Adrenal gland (tissue), 9 donors: ENCODE measurements at regions not wholly inside any gene's neighbourhood (a gene's known extent, or its start where the extent isn't known, plus 50 kb on each side); places are given as distances from the start of the nearest gene placed in this dataset.

Source experiments
- DNase-seq, 7 donors: peaks; one replicate each; pipeline ENCODE4 v3.0.0-alpha.2; 2019 to 2020
- H3K27ac ChIP-seq, 5 donors: fragments of 200-600 bp; sonication (generic) in 4 of 5; 1 replicate in 3 of 5; 2 replicates in 2 of 5; pipeline versions ENCODE4 v1.5.1 to v1.8.0; 2016 to 2020; ENCODE audit warnings: mild to moderate bottlenecking in 1 of 5
- H3K27me3 ChIP-seq: fragments of 200-600 bp; 2 replicates; pipeline ENCODE4 v1.8.0; 2021
- H3K36me3 ChIP-seq, 2 donors: fragments of 200-600 bp; replicated peaks in 1 of 2; 1 replicate in 1 of 2; 2 replicates in 1 of 2; pipeline versions ENCODE4 v1.5.1 to v1.8.0; 2018 to 2022
- H3K4me1 ChIP-seq, 2 donors: fragments of 200-600 bp; replicated peaks in 1 of 2; 1 replicate in 1 of 2; 2 replicates in 1 of 2; pipeline versions ENCODE4 v1.5.1 to v1.8.0; 2018 to 2021
- H3K4me3 ChIP-seq, 4 donors: fragments of 200-600 bp; sonication (generic) in 3 of 4; one replicate each; pipeline ENCODE4 v1.5.1; 2016 to 2018
- H3K9me3 ChIP-seq, 3 donors: fragments of 200-600 bp; sonication (generic) in 1 of 3; replicated peaks in 1 of 3; 1 replicate in 2 of 3; 2 replicates in 1 of 3; pipeline versions ENCODE4 v1.5.1 to v1.8.0; 2016 to 2021
- POLR2A ChIP-seq, 2 donors: fragments of 450-650 bp; IDR thresholded peaks; one replicate each; pipeline ENCODE4 v1.6.1; 2017; ENCODE audit warnings: antibody characterized with exemption in 2 of 2, mild to moderate bottlenecking in 2 of 2, moderate library complexity in 1 of 2
- WGBS, 4 donors: extraction: QIAGEN DNeasy Blood & Tissue Kit in 2 of 4; methylation state at CpG; one replicate each; pipeline versions ENCODE4 v1.1.5 to v1.1.7; 2013 to 2017; 5-methylcytosine and 5-hydroxymethylcytosine counted together
- intact Hi-C, 2 donors: fragments of 100-400 bp; cut with DNase I; formaldehyde crosslinking; loops; one replicate each; pipeline versions ENCODE4 v1.14.1 to v1.15.0; 2022 to 2023
- TF ChIP-seq, protein P1 (sequence below), 6 experiments: fragments of 450-650 bp in 4 of 6; fragments of 200-600 bp in 2 of 6; sonication (generic) in 1 of 6; IDR thresholded peaks; 1 replicate in 5 of 6; 2 replicates in 1 of 6; pipeline versions ENCODE4 v1.5.1 to v1.8.0; 2016 to 2021; ENCODE audit warnings: antibody characterized with exemption in 6 of 6, mild to moderate bottlenecking in 2 of 6, moderate library complexity in 1 of 6
- donor health status: healthy with polysubstance abuse.
- donor health status: Bipolar disorder and iron deficiency.
- donor health status: DM: yes; HTN: yes; CAD: no.
- donor health status: DM: no; HTN: no; CAD: no.
- donor health status: DM: no; HTN: no; CAD: no.

DNA sequence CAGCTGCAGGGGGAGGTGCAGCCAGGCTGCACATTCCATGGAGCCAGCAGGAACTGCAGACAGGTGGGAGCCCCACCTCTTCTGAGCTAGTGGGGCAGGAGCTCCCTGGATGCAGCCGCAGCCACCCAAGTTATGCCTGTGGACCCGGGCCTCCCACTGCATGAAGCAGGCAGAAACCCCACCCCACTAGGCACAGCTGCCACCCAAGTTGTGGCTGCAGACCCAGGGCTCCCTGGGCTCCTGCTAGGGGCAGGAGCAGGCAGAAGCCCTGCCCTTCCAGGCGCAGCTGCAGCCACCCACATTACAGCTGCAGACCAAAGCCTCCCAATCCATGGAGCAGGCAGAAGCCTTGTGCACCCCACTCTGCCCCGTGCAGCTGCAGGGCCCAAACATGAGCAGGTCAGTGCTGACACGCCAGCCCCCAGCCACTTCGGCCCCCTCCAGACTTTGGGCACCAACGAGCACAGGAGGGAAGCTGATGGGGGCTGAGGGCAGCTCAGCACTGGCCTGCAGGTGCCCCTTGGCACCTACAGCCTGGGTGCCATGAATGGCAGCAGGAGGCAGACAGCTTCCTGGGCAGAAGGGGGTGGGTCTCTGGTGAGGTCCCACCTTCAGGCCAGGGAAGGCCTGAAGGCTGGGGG, 106.9 kb downstream of the C9orf50 start:
- WGBS, 4 donors: 93 to 97% methylated on average over 7 of the region's 7 CpGs; no CpG with 5 or more reads in 2 of the 4 donors
- Histone ChIP-seq H3K9me3 (peaks cover 0 to 5% (median 0%) of the 10 kb centered on the region in 3 donors), H3K4me1 (no peaks in the 10 kb centered on the region), H3K27me3 (no peaks in the 10 kb centered on the region), H3K4me3 (no peak overlapping the region), H3K27ac (no peak overlapping the region), H3K36me3 (no peaks in the 10 kb centered on the region)
- DNase-seq: no peak
- no peak for TF ChIP-seq POLR2A (IDR thresholded peaks at IDR 0.05)
- TF ChIP-seq, protein P1, sequence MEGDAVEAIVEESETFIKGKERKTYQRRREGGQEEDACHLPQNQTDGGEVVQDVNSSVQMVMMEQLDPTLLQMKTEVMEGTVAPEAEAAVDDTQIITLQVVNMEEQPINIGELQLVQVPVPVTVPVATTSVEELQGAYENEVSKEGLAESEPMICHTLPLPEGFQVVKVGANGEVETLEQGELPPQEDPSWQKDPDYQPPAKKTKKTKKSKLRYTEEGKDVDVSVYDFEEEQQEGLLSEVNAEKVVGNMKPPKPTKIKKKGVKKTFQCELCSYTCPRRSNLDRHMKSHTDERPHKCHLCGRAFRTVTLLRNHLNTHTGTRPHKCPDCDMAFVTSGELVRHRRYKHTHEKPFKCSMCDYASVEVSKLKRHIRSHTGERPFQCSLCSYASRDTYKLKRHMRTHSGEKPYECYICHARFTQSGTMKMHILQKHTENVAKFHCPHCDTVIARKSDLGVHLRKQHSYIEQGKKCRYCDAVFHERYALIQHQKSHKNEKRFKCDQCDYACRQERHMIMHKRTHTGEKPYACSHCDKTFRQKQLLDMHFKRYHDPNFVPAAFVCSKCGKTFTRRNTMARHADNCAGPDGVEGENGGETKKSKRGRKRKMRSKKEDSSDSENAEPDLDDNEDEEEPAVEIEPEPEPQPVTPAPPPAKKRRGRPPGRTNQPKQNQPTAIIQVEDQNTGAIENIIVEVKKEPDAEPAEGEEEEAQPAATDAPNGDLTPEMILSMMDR (IDR thresholded peaks at IDR 0.05): no peak
- intact Hi-C loops: no loop called here

DNA sequence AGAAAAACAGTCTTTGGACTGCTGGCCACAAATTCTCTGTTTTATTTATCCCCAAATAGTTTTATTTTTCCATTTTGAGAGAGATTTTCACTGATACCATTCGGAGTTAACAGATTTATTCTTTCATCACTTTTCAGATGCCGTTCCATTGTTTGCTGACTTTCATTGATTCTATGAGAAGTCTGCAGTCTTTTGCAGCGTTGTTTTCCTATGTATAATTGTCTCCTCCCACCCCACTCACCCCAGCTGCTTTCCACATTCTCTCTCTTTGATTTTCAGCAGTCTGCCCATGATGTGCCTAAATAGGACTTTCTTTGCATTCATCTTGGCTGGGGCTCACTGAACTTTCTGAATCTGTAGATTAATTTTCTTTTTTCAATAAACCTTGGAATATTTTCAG, 107.6 kb downstream of the C9orf50 start:
- Histone ChIP-seq H3K4me3 (no peak overlapping the region), H3K27me3 (no peaks in the 10 kb centered on the region), H3K4me1 (no peaks in the 10 kb centered on the region), H3K27ac (no peak overlapping the region), H3K36me3 (no peaks in the 10 kb centered on the region), H3K9me3 (peaks cover 0 to 5% (median 0%) of the 10 kb centered on the region in 3 donors)
- intact Hi-C loops: no loop called here
- WGBS, 4 donors: 73 to 87% (median 78%) methylated on average over 3 of the region's 3 CpGs
- TF ChIP-seq, protein P1 (IDR thresholded peaks at IDR 0.05): no peak
- no peak for TF ChIP-seq POLR2A (IDR thresholded peaks at IDR 0.05)
- DNase-seq: no peak

DNA sequence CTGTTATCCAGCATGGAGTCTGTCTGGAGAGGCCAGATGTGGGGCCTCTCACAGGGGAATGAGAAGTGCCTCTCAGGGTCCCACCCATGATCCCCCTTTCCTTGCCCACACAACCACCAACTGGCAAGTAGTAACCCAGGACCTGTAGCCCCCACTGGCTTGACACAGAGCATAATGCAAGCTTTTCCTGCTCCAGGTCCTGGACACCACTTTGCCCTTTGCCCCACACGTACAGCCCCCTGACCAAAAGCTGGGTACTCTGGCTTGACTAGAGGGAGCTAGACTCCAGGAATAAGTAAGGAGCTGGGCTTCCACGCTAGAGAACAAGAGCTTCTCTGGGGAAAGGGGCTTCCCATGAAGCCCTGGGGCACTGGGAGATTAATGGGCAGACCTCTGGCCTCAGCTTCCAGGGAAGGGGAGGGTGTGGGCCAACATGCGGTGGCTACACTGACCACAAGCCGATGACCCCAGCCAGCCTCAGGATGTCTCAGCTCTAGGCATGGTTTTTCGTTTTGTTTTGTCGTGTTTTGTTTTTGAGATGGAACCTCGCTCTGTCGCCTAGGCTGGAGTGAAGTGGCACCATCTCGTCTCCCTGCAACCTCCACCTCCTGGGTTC, 109.5 kb downstream of the C9orf50 start:
- peaks cover 0 to 5% (median 0%) of the 10 kb centered on the region in 3 donors for H3K9me3 ChIP-seq
- no peaks in the 10 kb centered on the region for H3K4me1 ChIP-seq
- WGBS, 4 donors: 50 to 60% (median 57%) methylated on average over 9 of the region's 9 CpGs
- H3K27me3 ChIP-seq: no peaks in the 10 kb centered on the region
- H3K36me3 ChIP-seq: no peaks in the 10 kb centered on the region
- H3K4me3 ChIP-seq: no peak overlapping the region
- DNase-seq: no peak
- H3K27ac ChIP-seq: no peak overlapping the region
- TF ChIP-seq, protein P1 (IDR thresholded peaks at IDR 0.05): no peak
- TF ChIP-seq POLR2A (IDR thresholded peaks at IDR 0.05): no peak
- intact Hi-C loops: no loop called here

DNA sequence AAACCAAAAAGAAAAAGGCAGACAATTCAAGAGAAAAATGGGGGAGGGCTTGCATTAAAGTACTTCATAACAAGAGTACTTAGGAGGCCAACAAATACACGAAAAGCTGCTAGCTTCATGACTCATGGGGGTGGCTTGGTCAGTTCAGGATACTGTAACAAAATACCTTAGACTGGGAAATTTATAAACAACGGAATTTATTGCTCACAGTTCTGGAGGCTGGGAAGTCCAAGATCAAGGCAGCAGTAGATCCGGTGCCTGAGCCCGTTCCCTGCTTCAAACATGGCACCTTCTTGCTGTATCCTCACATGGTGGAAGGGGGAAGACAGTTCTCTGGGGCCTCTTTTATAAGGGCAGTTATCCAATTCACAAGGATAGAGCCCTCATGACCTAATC, 111.4 kb downstream of the C9orf50 start:
- intact Hi-C loops: no loop called here
- DNase-seq: peak in 1 of 7 donors; percentile 31
- Histone ChIP-seq H3K36me3 (no peaks in the 10 kb centered on the region), H3K4me3 (no peak overlapping the region), H3K9me3 (peaks cover 0 to 5% (median 0%) of the 10 kb centered on the region in 3 donors), H3K27ac (no peak overlapping the region), H3K27me3 (no peaks in the 10 kb centered on the region), H3K4me1 (no peaks in the 10 kb centered on the region)
- WGBS, 4 donors: 56 to 72% (median 69%) methylated on average over 4 of the region's 4 CpGs
- TF ChIP-seq, protein P1 (IDR thresholded peaks at IDR 0.05): no peak
- TF ChIP-seq POLR2A (IDR thresholded peaks at IDR 0.05): no peak
